DOHH2 (cell line): ENCODE measurements at regions not wholly inside any gene's neighbourhood (a gene's known extent, or its start where the extent isn't known, plus 50 kb on each side); places are given as distances from the start of the nearest gene placed in this dataset.

Experiments used
- H3F3A ChIP-seq: fragments of 200-600 bp; sonication (generic), shearing (Covaris generic); 2 replicates; pipeline ENCODE4 v1.6.0; 2016; ENCODE audit warnings: antibody characterized with exemption, mild to moderate bottlenecking; ENCODE audit not compliant: control insufficient read depth, insufficient read depth
- H3K27ac ChIP-seq: fragments of 200-600 bp; sonication (generic); 2 replicates; pipeline ENCODE4 v1.5.1; 2014; ENCODE audit warnings: low read depth, mild to moderate bottlenecking, low read length, moderate library complexity
- H3K27me3 ChIP-seq: fragments of 200-600 bp; sonication (generic); 2 replicates; pipeline ENCODE4 v1.6.1; 2014; ENCODE audit warnings: mild to moderate bottlenecking, low read length, mixed read lengths; ENCODE audit not compliant: control insufficient read depth
- H3K36me3 ChIP-seq: fragments of 200-600 bp; sonication (generic); 2 replicates; pipeline ENCODE4 v1.6.1; 2014; ENCODE audit warnings: mild to moderate bottlenecking, low read length, moderate library complexity, mixed read lengths; ENCODE audit not compliant: control insufficient read depth
- H3K4me1 ChIP-seq: fragments of 200-600 bp; sonication (generic); 2 replicates; pipeline ENCODE4 v1.6.1; 2014; ENCODE audit warnings: mild to moderate bottlenecking, low read length, mixed read lengths; ENCODE audit not compliant: control insufficient read depth
- H3K4me2 ChIP-seq: fragments of 200-600 bp; sonication (generic); 2 replicates; pipeline ENCODE4 v1.6.0; 2014; ENCODE audit warnings: mild to moderate bottlenecking, low read length, moderate library complexity
- H3K4me3 ChIP-seq: fragments of 200-600 bp; sonication (generic); 2 replicates; pipeline ENCODE4 v1.5.1; 2014; ENCODE audit warnings: mild to moderate bottlenecking, low read length, mixed read lengths
- H3K79me2 ChIP-seq: fragments of 200-600 bp; sonication (generic); 2 replicates; pipeline ENCODE4 v1.6.1; 2014; ENCODE audit warnings: mild to moderate bottlenecking, low read length, mixed read lengths; ENCODE audit not compliant: control insufficient read depth
- H3K9me2 ChIP-seq: fragments of 200-600 bp; sonication (generic); replicated peaks from 2 replicates; pipeline ENCODE4 v1.6.1; 2014; ENCODE audit warnings: mild to moderate bottlenecking, low read length, mixed read lengths; ENCODE audit not compliant: control insufficient read depth
- H3K9me3 ChIP-seq: fragments of 200-600 bp; sonication (generic); 2 replicates; pipeline ENCODE4 v1.6.1; 2014; ENCODE audit warnings: antibody characterized with exemption, low read length, mixed read lengths; ENCODE audit not compliant: control insufficient read depth, insufficient read depth
- H4K20me1 ChIP-seq: fragments of 200-600 bp; sonication (generic); 2 replicates; pipeline ENCODE4 v1.6.0; 2014; ENCODE audit warnings: low read depth, mild to moderate bottlenecking, antibody characterized with exemption, low read length, moderate library complexity; ENCODE audit not compliant: control insufficient read depth, insufficient read depth
- EZH2phosphoT487 ChIP-seq: fragments of 200-600 bp; sonication (generic); IDR thresholded peaks from 2 replicates; pipeline ENCODE4 v1.6.1; 2017; ENCODE audit warnings: borderline replicate concordance, mild to moderate bottlenecking, antibody characterized with exemption, low read length, moderate library complexity, mixed read lengths
- TF ChIP-seq, protein P1 (sequence below): fragments of 200-600 bp; sonication (generic); IDR thresholded peaks from one replicate; pipeline ENCODE4 v1.5.1; 2014; ENCODE audit warnings: antibody characterized with exemption, mild to moderate bottlenecking, low read depth, low read length; ENCODE audit not compliant: poor library complexity, severe bottlenecking

DNA sequence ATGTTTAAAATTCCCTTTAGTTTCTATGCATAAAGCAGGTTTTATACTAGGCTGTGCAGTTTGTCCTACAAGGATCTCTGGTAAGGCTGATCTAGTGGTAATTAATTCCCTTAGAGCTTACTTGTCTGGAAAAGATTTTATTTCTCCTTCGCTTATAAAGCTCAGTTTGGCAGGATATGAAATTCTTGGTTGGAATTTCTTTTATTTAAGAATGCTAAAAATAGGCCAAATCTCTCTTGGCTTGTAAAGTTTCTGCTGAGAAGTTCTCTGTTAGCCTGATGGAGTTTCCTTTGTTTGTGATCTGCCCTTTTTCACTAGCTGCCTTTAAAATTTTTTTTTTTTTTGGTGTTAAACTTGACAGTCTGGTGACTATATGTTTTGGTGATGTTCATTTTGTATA, 237.1 kb upstream of the TLE4 start:
- Histone ChIP-seq H3K9me3 (peaks cover 7% of the 10 kb centered on the region; the same call in 1 of the 2 replicates), H3K4me2 (no peak overlapping the region), H3K36me3 (no peaks in the 10 kb centered on the region), H4K20me1 (no peaks in the 10 kb centered on the region), H3K9me2 (no peaks in the 10 kb centered on the region), H3F3A (peaks cover 2% of the 10 kb centered on the region; the same call in 1 of the 2 replicates), H3K27me3 (no peaks in the 10 kb centered on the region), H3K4me3 (no peak overlapping the region), H3K79me2 (no peaks in the 10 kb centered on the region), H3K27ac (no peak overlapping the region), H3K4me1 (peaks cover 5% of the 10 kb centered on the region)
- TF ChIP-seq, protein P1, sequence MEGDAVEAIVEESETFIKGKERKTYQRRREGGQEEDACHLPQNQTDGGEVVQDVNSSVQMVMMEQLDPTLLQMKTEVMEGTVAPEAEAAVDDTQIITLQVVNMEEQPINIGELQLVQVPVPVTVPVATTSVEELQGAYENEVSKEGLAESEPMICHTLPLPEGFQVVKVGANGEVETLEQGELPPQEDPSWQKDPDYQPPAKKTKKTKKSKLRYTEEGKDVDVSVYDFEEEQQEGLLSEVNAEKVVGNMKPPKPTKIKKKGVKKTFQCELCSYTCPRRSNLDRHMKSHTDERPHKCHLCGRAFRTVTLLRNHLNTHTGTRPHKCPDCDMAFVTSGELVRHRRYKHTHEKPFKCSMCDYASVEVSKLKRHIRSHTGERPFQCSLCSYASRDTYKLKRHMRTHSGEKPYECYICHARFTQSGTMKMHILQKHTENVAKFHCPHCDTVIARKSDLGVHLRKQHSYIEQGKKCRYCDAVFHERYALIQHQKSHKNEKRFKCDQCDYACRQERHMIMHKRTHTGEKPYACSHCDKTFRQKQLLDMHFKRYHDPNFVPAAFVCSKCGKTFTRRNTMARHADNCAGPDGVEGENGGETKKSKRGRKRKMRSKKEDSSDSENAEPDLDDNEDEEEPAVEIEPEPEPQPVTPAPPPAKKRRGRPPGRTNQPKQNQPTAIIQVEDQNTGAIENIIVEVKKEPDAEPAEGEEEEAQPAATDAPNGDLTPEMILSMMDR, result no peak
- TF ChIP-seq EZH2phosphoT487, result no peak

DNA sequence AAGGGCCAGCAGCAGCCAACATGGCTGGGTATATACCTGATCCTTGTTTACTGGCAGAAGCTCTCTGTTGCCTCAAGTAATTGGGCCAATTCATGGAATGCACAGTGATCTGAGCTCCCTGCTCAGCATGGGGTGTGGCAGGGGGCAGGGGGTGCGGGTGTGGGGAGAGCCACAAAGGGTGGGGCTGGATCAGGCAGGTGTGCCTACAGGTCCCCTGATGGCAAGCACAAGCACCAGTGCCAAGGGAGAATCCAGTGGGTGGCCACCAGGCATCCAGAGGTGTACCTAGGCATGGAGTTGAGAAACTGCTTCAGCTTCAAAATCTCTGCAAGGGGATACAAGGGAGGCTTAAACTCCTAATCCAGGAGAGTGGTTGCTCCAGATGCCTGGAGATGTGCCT, 235.8 kb upstream of the TLE4 start:
- no peak overlapping the region for H3K27ac ChIP-seq
- no peaks in the 10 kb centered on the region for H3K27me3 ChIP-seq
- peaks cover 5% of the 10 kb centered on the region for H3K4me1 ChIP-seq
- H3K9me3 ChIP-seq, result peaks cover 7% of the 10 kb centered on the region; the same call in 1 of the 2 replicates
- H3K9me2 ChIP-seq, result no peaks in the 10 kb centered on the region
- no peaks in the 10 kb centered on the region for H3K79me2 ChIP-seq
- H3F3A ChIP-seq, result peaks cover 2% of the 10 kb centered on the region; the same call in 1 of the 2 replicates
- H3K4me3 ChIP-seq, result no peak overlapping the region
- TF ChIP-seq, protein P1, result no peak
- TF ChIP-seq EZH2phosphoT487, result no peak
- no peaks in the 10 kb centered on the region for H3K36me3 ChIP-seq
- H4K20me1 ChIP-seq, result no peaks in the 10 kb centered on the region
- H3K4me2 ChIP-seq, result no peak overlapping the region

DNA sequence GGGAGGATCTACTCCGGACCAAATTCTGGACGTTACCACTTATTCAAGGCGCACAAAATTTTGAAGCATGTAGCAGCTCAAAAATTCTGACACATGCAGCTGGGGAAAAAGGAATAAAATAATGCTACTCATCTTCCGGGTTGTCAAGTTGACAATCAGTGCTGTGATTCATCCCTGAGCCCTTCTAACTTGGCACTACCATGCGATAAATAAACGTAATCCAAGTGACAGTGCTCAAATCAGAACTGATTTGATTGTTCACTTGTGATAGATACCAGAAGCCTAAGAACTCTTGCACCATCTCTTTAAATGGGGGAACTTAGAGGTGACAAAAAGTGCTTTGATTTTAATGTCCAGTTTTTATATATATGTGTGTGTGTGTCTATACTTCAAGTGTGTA, 230.2 kb upstream of the TLE4 start:
- H3F3A ChIP-seq, result no peaks in the 10 kb centered on the region
- TF ChIP-seq EZH2phosphoT487, result no peak
- TF ChIP-seq, protein P1, result no peak
- H3K9me3 ChIP-seq, result peaks cover 2% of the 10 kb centered on the region; the same call in 1 of the 2 replicates
- H3K27ac ChIP-seq, result no peak overlapping the region
- H3K36me3 ChIP-seq, result no peaks in the 10 kb centered on the region
- H3K4me2 ChIP-seq, result no peak overlapping the region
- no peaks in the 10 kb centered on the region for H3K9me2 ChIP-seq
- no peaks in the 10 kb centered on the region for H4K20me1 ChIP-seq
- no peak overlapping the region for H3K4me3 ChIP-seq
- no peaks in the 10 kb centered on the region for H3K79me2 ChIP-seq
- H3K4me1 ChIP-seq, result no peaks in the 10 kb centered on the region
- H3K27me3 ChIP-seq, result no peaks in the 10 kb centered on the region
